T47D (cell line): ENCODE measurements at regions not wholly inside any gene's neighbourhood (a gene's known extent, or its start where the extent isn't known, plus 50 kb on each side); places are given as distances from the start of the nearest gene placed in this dataset.
"Not testable (repeated sequence)": the region's sequence is repeated elsewhere in the genome, so short reads cannot be mapped to it uniquely, and the experiment has no call there.

ENCODE experiments used
- DNase-seq, 2 experiments: peaks; one replicate each; pipeline versions ENCODE4 v3.0.0 to v3.0.0-alpha.2; 2011 to 2012; ENCODE audit warnings: low read depth in 1 of 2, low spot score in 1 of 2
- JUND ChIP-seq: IDR thresholded peaks from 2 replicates; pipeline ENCODE4 v1.6.1; 2012; ENCODE audit warnings: low read depth
- in situ Hi-C: cut with HindIII; loops from 2 replicates; pipeline ENCODE4 v1.10.0; 2016; ENCODE audit warnings: low sequenced_read_pairs, low pct_unique_long_range_greater_than_20kb

DNA sequence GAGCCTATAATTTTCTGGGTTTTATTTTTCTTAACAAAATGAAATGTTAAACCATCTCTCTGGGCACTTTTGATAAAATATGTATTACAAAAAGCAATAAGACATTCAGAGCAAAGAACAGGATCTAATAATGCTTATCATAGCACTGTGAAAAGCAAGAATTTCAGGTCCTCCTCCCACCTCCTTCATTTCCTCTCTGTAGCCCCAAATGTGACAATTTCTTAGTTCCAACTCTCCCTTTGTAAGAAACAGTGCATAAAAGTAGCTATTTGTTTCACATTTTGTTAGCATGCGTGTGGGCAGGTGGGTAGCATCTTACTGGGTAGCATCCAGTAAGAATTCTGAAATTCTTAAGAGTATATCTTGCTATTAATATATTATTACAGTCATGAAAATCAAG lies 130.9 kb upstream of the RASA1 start:
- in situ Hi-C loops: no loop called here
- DNase-seq: no peak
- TF ChIP-seq JUND: no peak

DNA sequence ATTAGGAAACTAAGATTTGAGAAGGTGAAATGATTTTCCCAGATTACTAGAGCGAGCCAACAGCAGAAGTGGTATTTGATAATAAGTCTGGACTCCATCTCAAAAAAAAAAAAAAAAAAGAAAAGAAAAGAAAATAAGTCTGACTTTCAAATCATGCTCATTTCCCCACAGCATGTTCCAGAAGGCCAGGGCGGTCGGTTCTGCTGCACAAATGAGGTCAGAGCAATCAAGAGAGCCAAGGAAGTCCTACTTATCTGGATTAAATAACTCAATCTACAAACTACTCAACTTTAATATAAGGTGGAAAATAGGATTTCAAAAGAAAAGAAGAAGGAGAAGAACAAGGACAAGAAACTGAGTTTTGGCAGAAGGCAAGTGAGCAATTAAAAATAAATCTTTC lies 130.4 kb upstream of the RASA1 start:
- no peak for DNase-seq

DNA sequence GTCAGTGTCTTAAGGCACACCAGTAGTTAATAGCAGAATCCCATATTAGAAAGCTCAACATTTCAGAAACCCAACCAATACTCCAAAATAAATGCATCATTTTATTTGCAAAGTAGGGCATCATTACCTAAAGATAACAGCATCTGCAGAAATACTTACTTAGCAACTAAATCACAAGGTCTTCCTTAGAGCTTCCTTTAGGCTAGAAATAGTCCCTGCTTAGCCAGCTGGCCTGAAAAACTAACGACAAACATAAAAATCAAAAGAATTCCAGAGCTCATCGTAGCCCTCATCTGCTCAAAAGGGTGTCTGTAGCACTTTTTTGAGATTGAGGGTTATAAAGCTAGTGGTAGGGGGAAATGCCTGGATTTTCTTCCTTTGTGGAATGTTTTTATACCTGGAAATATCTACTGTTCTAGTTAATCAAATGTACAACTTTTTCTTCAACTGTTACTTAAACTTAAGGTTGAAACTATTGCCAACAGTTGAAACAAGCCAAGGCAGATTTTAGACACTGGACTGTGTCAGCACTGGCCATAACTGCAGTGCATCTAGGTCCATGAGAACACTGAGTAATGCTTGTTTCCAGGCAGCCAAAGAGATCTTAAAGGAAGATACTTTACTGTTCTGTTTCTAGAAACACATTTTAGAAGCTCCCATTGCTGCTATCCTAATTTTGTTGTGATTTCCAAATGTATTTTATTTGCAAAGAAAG lies 129.4 kb upstream of the RASA1 start:
- in situ Hi-C loops: no loop called here
- no peak for TF ChIP-seq JUND
- no peak for DNase-seq

More for the DNA sequence above, 130.4 kb upstream of the RASA1 start:
- TF ChIP-seq JUND: no peak
- in situ Hi-C loops: no loop called here

DNA sequence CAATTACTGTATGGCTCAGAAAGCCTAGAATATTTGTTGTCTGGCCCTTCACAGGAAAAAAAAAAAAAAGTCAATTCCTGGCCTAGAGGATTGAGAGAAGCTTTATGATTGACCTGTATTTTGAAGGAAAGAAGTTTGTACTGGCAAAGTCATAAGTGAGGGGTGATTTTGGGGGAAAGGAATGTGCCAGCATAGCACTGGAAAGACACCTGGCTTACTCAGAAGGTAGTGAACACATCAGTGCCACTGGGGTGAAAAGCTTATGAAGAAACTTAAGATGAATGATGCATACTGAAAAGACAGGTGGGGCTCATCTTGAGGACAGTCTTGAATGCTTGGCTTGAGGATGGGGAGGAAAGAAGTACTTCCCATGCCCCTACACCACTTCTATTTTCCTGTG lies 127.9 kb upstream of the RASA1 start:
- DNase-seq: no peak
- in situ Hi-C loops: no loop called here
- TF ChIP-seq JUND: no peak

DNA sequence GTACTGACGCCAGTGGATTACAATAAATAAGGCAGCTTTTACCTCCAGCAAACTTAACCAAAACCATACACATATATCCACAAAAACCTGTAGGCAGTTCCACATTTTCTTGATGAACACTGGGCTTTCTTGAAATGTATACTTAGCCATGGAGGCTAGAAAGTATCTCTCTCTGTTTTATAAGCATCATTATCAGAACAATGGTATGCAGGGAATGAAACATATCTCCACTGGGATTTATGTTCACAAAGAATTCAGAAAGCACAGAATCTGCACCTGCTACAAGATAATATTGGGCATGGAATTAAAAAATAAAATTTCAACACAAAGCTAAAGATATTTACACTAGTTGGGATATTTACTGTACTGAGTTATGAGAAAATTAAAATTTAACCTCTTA lies 126.1 kb upstream of the RASA1 start:
- TF ChIP-seq JUND: no peak
- no peak for DNase-seq
- in situ Hi-C loops: no loop called here

DNA sequence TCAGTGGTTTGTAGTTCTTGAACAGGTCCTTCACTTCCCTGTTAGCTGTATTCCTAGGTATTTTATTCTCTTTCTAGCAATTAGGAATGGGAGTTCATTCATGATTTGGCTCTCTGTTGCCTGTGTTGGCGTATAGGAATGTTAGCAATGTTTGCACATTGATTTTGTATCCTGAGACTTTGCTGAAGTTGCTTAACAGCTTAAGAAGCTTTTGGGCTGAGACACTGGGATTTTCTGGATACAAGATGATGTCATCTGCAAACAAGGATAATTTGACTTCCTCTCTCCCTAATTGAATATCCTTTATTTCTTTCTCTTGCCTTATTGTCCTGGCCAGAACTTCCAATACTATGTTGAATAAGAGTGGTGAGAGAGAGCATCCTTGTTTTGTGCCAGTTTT lies 121.8 kb upstream of the RASA1 start:
- in situ Hi-C loops: not testable (repeated sequence)
- DNase-seq: peak in 1 of 2 experiments; percentile 30

DNA sequence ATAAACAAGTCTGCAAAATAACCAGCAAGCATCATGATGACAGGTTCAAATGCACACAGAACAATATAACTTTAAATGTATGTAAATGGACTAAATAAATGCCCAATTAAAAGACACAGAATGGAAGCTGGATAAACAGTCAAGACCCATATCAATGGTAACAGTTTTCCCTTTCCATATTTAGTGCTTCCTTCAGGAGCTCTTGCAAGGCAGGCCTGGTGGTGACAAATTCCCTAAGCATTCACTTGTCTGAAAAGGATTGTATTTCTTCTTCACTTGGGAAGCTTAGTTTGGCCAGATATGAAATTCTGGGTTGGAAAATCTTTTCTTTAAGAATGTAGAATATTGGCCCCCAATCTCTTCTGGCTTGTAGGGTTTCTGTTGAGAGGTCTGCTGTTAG lies 120.2 kb upstream of the RASA1 start:
- TF ChIP-seq JUND: no peak
- in situ Hi-C loops: no loop called here
- no peak for DNase-seq

DNA sequence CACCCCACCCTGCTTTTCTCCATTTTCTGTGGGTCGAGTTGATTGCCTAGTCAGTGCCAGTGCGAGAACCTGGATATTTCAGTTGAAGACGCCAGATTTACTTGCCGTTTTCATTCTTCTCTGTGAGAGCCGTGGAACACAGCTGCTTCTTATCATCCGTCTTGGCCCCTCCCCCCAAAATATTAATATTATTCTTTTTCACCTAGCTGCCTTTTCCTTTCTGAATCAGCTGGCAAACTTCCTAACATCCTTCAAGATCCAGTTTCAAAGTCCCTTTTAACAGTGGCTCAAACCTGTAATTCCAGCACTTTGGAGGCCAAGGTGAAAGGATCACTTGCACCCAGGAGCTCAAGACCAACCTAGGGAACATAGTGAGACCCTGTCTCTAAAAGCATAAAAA lies 117.1 kb upstream of the RASA1 start:
- in situ Hi-C loops: no loop called here
- TF ChIP-seq JUND: no peak
- no peak for DNase-seq

DNA sequence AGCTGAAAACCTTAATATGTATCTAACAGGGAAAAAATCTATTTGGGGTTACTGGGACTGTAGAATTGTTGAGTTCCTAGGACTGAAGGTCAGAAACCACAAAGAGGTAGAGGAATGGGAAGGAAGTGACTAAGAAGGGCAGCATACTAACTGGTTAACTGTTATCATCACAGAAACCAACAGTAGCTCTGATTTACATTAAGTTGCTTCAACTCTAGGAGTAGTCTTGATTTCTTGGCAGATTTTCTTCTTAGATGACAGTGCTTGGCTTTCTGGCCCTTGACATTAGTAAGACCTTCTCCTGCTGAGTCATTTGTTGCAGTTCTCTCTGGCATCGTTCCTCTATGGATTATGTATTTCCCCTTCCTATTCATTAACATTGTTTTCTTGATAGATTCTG lies 116.1 kb upstream of the RASA1 start:
- in situ Hi-C loops: no loop called here
- no peak for TF ChIP-seq JUND
- DNase-seq: no peak

DNA sequence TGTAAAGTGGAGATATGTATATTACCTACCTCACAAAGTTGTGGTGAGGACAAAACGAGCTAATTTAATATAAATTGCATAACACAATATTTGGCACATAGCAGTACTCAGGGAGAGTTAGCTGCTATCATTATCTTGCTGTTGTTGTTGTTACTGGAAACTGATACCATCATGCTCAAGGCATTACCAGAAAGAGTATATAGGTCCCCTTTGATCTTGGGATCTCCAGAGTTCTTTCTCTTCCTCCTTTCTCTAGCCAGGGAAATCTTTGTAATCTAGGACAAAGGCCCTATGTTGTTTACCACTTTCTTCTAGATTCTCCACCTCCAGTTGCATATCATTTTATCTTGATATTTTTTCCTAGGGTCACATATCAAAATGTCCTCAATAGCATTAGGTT lies 114.8 kb upstream of the RASA1 start:
- in situ Hi-C loops: no loop called here
- no peak for DNase-seq
- no peak for TF ChIP-seq JUND

DNA sequence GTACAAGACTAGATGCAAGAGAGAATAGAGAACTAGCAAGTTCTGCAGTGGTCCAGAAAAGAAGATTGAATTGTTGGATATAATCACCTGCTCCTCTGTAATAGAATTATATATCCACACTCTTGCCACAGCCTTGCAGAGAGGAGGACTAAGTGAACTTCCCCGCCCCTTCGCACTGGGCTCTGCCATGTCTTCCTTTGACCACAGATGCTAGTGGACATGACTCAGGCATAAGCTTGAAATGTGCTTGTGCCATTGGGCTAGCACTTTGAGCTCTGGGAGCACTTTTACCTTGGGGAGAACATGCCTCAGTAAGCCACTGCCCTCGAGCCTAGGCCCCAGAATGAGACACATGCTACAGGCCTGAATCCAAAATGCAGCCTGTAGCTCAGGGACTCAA lies 113.5 kb upstream of the RASA1 start:
- in situ Hi-C loops: no loop called here
- no peak for DNase-seq
- no peak for TF ChIP-seq JUND

DNA sequence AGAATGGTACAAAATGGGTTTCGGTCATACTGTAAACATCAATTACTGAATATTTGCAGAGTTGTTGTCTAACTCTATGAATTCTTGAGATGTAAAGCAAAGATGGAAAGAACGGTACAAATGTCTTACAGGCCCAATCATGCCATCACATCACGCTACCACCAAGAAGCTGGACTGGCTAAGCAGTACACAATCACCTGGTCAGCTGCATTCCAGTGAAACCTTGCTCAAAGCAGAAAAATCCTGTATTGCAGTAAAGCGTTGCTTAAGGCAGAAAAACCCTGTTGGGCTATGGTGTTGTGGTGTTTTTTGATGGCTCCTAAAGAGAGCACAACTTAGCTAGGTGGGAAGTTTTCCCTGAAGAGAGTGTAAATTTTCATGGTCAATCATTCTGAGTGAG lies 112.6 kb upstream of the RASA1 start:
- peak; percentile 15 to 63 for DNase-seq
- in situ Hi-C loops: no loop called here
- TF ChIP-seq JUND: no peak

DNA sequence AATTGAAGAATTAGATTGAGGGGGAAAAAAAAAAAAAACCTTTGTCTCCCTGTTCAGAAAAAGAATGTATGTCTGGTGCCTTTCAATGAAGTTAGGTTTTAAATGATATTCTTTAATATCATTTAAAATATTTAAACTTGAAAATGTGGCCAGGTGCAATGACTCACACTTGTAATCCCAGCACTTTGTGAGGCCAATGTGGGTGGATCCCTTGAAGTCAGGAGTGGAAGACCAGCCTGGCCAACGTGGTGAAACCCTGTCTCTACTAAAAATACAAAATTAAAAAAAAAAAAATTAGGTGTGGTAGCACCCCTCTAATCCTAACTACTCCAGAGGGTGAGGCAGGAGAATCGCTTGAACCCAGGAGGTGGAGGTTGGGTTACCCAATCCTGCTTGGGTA lies 111.1 kb upstream of the RASA1 start:
- TF ChIP-seq JUND: no peak
- no peak for DNase-seq
- in situ Hi-C loops: no loop called here

DNA sequence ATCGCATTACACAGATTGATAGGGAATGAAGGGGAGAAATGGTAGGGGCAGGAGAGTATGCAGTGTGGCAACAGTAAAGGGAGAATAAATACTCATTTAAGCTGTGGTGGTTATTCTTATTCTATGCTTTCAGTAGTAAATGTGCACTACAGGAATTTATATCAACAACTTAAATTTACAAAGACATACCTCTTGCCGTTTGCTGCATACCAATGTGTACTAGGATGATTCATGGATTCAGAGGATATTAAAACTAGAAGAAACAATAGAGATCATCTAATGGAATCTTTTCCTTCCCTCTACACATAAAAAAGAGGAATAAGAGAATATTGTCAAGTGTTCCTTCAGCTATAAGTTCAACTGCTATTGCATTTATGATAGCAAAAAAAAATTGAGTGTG lies 103.3 kb upstream of the RASA1 start:
- in situ Hi-C loops: no loop called here
- no peak for TF ChIP-seq JUND
- no peak for DNase-seq
